Breast epithelium (tissue), 3 donors: ENCODE measurements at regions not wholly inside any gene's neighbourhood (a gene's known extent, or its start where the extent isn't known, plus 50 kb on each side); places are given as distances from the start of the nearest gene placed in this dataset.

Source experiments
- POLR2A ChIP-seq: fragments of 450-650 bp; IDR thresholded peaks from one replicate; pipeline ENCODE4 v1.6.1; 2016; ENCODE audit warnings: antibody characterized with exemption, mild to moderate bottlenecking, moderate library complexity
- POLR2AphosphoS5 ChIP-seq, 3 donors: sonication (generic); formaldehyde crosslinking; IDR thresholded peaks; one replicate each; pipeline ENCODE4 v1.6.1; 2017; ENCODE audit warnings: antibody characterized with exemption in 3 of 3
- TF ChIP-seq, protein P1 (sequence below), 3 donors: fragments of 450-650 bp; IDR thresholded peaks; one replicate each; pipeline ENCODE4 v1.5.1; 2016 to 2017; ENCODE audit warnings: antibody characterized with exemption in 3 of 3, mild to moderate bottlenecking in 3 of 3, moderate library complexity in 3 of 3

DNA sequence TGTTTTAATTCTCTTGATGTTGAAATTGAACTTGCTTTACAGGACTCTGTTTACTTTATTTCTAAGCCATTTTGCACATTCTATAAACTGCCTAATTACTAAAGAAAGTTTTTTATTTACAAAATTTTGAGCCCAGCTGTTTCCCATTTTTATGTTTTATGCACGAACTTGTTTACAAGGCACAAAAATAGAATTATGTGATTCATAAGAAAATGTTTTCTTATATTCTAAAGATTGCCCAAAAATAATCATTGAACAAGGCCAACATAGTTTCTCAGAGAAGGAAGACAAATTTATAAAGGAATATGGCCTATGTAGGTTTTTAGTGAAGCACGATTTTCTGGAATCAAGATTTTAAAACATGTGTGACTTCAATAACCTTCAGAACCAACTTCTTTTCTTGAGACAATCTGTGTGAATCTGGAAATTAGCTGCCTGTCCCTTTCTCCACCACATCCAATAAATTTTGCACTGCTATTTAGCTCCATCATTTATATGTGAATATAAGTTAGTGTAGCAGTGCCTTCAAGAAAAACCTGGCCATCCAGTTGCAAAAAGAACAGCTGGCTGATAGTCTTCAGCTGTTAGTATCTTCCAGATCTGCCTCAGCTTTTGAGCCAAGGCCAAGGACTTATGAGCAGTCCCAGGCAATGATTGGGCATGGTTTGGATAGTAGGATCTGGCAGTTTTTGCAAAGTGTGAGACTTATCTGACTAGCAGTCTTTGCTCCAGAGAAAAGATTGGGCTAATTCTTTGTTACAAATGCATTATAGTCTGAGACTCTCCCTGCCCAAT lies 253.2 kb upstream of the COL3A1 start:
- TF ChIP-seq, protein P1, sequence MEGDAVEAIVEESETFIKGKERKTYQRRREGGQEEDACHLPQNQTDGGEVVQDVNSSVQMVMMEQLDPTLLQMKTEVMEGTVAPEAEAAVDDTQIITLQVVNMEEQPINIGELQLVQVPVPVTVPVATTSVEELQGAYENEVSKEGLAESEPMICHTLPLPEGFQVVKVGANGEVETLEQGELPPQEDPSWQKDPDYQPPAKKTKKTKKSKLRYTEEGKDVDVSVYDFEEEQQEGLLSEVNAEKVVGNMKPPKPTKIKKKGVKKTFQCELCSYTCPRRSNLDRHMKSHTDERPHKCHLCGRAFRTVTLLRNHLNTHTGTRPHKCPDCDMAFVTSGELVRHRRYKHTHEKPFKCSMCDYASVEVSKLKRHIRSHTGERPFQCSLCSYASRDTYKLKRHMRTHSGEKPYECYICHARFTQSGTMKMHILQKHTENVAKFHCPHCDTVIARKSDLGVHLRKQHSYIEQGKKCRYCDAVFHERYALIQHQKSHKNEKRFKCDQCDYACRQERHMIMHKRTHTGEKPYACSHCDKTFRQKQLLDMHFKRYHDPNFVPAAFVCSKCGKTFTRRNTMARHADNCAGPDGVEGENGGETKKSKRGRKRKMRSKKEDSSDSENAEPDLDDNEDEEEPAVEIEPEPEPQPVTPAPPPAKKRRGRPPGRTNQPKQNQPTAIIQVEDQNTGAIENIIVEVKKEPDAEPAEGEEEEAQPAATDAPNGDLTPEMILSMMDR (IDR thresholded peaks at IDR 0.05) = no peak
- no peak for TF ChIP-seq POLR2A
- no peak for TF ChIP-seq POLR2AphosphoS5 (IDR thresholded peaks at IDR 0.05)
